Ovary (tissue), 3 donors: ENCODE measurements at regions not wholly inside any gene's neighbourhood (a gene's known extent, or its start where the extent isn't known, plus 50 kb on each side); places are given as distances from the start of the nearest gene placed in this dataset.

Experiments used
- CTCF ChIP-seq, 3 donors: fragments of 450-650 bp in 2 of 3; fragments of 200-600 bp in 1 of 3; IDR thresholded peaks; one replicate each; pipeline versions ENCODE4 v1.5.1 to v1.8.0; 2016 to 2022; ENCODE audit warnings: antibody characterized with exemption in 3 of 3, mild to moderate bottlenecking in 1 of 3
- POLR2A ChIP-seq: fragments of 450-650 bp; IDR thresholded peaks from one replicate; pipeline ENCODE4 v1.6.1; 2017; ENCODE audit warnings: antibody characterized with exemption, mild to moderate bottlenecking, moderate library complexity
- donor health status: DM: no; HTN: no; CAD: no.

GRCh38 chr12:107451246-107451645 is 234.4 kb upstream of the PWP1 start:
- TF ChIP-seq CTCF (IDR thresholded peaks at IDR 0.05) (no peak), POLR2A (no peak)
